Osteocyte (in vitro differentiated cells): ENCODE measurements at regions not wholly inside any gene's neighbourhood (a gene's known extent, or its start where the extent isn't known, plus 50 kb on each side); places are given as distances from the start of the nearest gene placed in this dataset.

Source experiments
- DNase-seq: peaks from one replicate; pipeline ENCODE4 v3.0.0; 2021; ENCODE audit warnings: mixed read lengths; ENCODE audit not compliant: unreplicated experiment; ENCODE audit errors: extremely low spot score
- H3K27ac Mint-ChIP-seq: one replicate; pipeline ENCODE4 v1.8.0; 2021; ENCODE audit warnings: mild to moderate bottlenecking, mixed read lengths; ENCODE audit not compliant: unreplicated experiment
- H3K27me3 Mint-ChIP-seq: one replicate; pipeline ENCODE4 v1.8.0; 2021; ENCODE audit warnings: mixed read lengths; ENCODE audit not compliant: unreplicated experiment
- H3K36me3 Mint-ChIP-seq: one replicate; pipeline ENCODE4 v1.8.0; 2021; ENCODE audit warnings: mixed read lengths; ENCODE audit not compliant: unreplicated experiment
- H3K4me1 Mint-ChIP-seq: one replicate; pipeline ENCODE4 v1.8.0; 2021; ENCODE audit warnings: mixed read lengths; ENCODE audit not compliant: unreplicated experiment
- H3K4me3 Mint-ChIP-seq: one replicate; pipeline ENCODE4 v1.8.0; 2021; ENCODE audit warnings: mild to moderate bottlenecking, moderate library complexity, mixed read lengths; ENCODE audit not compliant: unreplicated experiment
- H3K9me3 Mint-ChIP-seq: one replicate; pipeline ENCODE4 v1.8.0; 2021; ENCODE audit warnings: mixed read lengths; ENCODE audit not compliant: unreplicated experiment
- CTCF ChIP-seq: fragments of 200-600 bp; sonication (generic); IDR thresholded peaks from 2 replicates; pipeline ENCODE4 v1.5.0; 2021; ENCODE audit warnings: antibody characterized with exemption, mild to moderate bottlenecking, moderate library complexity

- no peak for DNase-seq
- Mint-ChIP-seq H3K36me3 (no peaks in the 10 kb centered on the region), H3K4me3 (no peak overlapping the region), H3K9me3 (peaks cover 5% of the 10 kb centered on the region), H3K4me1 (no peaks in the 10 kb centered on the region), H3K27me3 (no peaks in the 10 kb centered on the region), H3K27ac (no peak overlapping the region)
- TF ChIP-seq CTCF = no peak
Measured at GRCh38 chr10:128543151-128543550, 416.9 kb upstream of the MKI67 start.

DNA sequence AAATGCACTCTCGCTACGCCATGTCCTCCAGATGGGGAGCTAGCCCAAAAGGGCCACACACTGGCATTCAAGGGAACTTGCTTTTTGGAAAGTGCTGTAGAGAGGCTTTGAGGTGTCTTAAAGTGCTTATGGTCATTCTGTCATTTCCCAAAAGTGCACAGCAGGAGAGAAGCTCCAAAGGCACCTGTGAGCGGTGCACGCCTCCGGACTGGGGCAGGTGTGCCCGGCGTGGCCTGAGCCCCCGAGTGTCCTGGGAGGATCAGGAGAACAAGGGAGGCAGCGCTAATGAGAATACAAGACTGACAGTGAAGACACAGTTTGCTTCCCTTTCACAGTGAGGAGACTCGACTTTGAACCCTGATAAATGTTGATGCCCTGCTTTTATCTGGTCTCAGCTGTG is 419.0 kb upstream of the MKI67 start:
- TF ChIP-seq CTCF = no peak
- H3K36me3 Mint-ChIP-seq = no peaks in the 10 kb centered on the region
- no peaks in the 10 kb centered on the region for H3K27me3 Mint-ChIP-seq
- peaks cover 15% of the 10 kb centered on the region for H3K9me3 Mint-ChIP-seq
- DNase-seq = no peak
- no peaks in the 10 kb centered on the region for H3K4me1 Mint-ChIP-seq
- H3K27ac Mint-ChIP-seq = no peak overlapping the region
- no peak overlapping the region for H3K4me3 Mint-ChIP-seq

DNA sequence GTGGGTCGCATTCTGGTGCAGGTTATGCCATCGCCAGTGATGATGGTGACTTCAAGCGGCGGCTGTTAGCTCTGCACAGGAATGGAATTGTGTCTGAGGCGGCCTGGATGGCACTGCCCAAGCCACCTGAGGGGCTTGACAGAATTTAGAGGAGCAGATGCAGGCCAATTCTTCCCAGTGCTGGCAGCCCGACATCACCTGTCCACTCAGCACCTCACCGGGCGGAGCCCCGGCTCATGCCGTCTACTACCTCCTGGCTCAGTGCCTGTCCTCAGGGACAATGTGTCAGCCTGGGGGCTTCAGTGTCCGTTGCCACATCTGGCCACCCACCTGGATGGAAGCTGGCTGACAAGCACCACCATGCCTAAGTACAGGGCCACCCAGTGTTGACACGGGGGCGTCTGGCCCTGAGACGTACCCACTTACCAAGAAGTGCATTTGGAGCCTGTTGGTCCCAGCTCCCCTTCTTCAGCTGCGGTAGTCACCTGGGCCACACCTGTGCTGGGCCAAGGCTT is 420.5 kb upstream of the MKI67 start:
- H3K27ac Mint-ChIP-seq = no peak overlapping the region
- no peaks in the 10 kb centered on the region for H3K4me1 Mint-ChIP-seq
- no peaks in the 10 kb centered on the region for H3K27me3 Mint-ChIP-seq
- H3K36me3 Mint-ChIP-seq = no peaks in the 10 kb centered on the region
- H3K4me3 Mint-ChIP-seq = no peak overlapping the region
- TF ChIP-seq CTCF = no peak
- peaks cover 24% of the 10 kb centered on the region for H3K9me3 Mint-ChIP-seq
- no peak for DNase-seq

DNA sequence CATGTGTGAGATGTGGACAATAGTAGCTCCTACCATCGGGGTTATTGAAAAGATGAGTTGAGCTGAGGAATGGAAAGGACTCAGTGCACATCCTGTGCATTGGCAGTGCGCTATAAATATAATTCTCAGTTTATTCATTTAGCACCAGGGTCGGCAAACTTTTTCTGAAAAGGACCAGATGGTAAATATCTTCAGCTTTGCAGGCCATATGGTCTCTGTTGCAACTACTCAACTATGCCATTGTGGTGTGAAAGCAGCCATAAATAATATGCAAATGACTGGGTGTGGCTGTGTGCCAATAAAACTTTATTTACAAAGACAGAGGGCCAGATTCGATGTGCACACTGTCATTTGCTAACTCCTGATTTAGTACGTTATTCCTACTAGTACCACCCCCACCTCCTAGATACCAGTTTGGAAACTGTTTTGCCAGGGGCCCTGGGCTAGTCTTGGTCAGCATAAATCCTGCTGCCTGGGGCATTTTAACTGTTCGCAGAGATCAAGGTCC is 422.9 kb upstream of the MKI67 start:
- H3K9me3 Mint-ChIP-seq = peaks cover 35% of the 10 kb centered on the region
- H3K4me1 Mint-ChIP-seq = no peaks in the 10 kb centered on the region
- H3K4me3 Mint-ChIP-seq = no peak overlapping the region
- H3K27me3 Mint-ChIP-seq = no peaks in the 10 kb centered on the region
- no peaks in the 10 kb centered on the region for H3K36me3 Mint-ChIP-seq
- no peak for TF ChIP-seq CTCF
- no peak overlapping the region for H3K27ac Mint-ChIP-seq
- no peak for DNase-seq

DNA sequence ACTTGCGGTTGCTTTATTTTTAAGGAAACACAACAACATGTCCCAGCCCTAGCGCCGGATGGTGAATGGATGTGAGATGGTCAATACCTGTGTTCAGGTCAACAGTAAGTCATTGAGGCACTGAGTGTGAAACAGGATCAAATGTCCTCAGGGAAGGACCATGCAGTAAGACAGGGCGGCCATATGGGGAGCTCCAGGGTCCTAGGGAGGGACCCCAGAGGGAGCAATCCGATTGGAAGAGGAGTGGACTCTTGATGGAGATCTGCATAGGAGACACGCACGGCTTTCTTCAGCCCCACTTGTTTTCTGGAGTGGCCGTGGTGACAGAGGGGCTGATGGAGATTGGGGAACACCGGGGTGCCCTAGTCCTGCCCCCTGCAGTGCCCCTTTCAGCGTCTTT is 423.8 kb upstream of the MKI67 start:
- DNase-seq = no peak
- H3K4me1 Mint-ChIP-seq = no peaks in the 10 kb centered on the region

More for the DNA sequence above, 423.8 kb upstream of the MKI67 start:
- Mint-ChIP-seq H3K36me3 (no peaks in the 10 kb centered on the region), H3K27ac (no peak overlapping the region), H3K4me3 (no peak overlapping the region), H3K9me3 (peaks cover 43% of the 10 kb centered on the region), H3K27me3 (no peaks in the 10 kb centered on the region)
- TF ChIP-seq CTCF = no peak
